Dermis microvascular lymphatic vessel endothelial cell (primary cell): ENCODE measurements at regions not wholly inside any gene's neighbourhood (a gene's known extent, or its start where the extent isn't known, plus 50 kb on each side); places are given as distances from the start of the nearest gene placed in this dataset.
"Not testable (repeated sequence)": the region's sequence is repeated elsewhere in the genome, so short reads cannot be mapped to it uniquely, and the experiment has no call there.

ENCODE experiments used
- DNase-seq, 2 donors: peaks; one replicate each; pipeline versions ENCODE4 v3.0.0 to v3.0.0-alpha.2; 2010; ENCODE audit warnings: low read depth in 2 of 2

- no peak for DNase-seq
These were observed 101.7 kb downstream of the NAA11 start for GRCh38 chr4:79223993-79224776.

GRCh38 chr4:79217025-79217424 is 108.8 kb downstream of the NAA11 start:
- DNase-seq: no peak

- no peak for DNase-seq
These were observed 112.2 kb downstream of the NAA11 start for GRCh38 chr4:79213702-79214101.

- DNase-seq: no peak
These were observed 112.9 kb downstream of the NAA11 start for GRCh38 chr4:79213010-79213409.

- no peak for DNase-seq
These were observed 113.5 kb downstream of the NAA11 start for GRCh38 chr4:79212311-79212710.

- DNase-seq: no peak
These were observed 114.4 kb downstream of the NAA11 start for GRCh38 chr4:79211490-79211889.

GRCh38 chr4:79210636-79211049 is 115.2 kb downstream of the NAA11 start:
- DNase-seq: no peak

- peak in 1 of 2 donors; percentile 77 for DNase-seq
These were observed 115.8 kb downstream of the NAA11 start for GRCh38 chr4:79209822-79210635.

- no peak for DNase-seq
These were observed 116.8 kb downstream of the NAA11 start for GRCh38 chr4:79209081-79209480.

- DNase-seq: no peak
These were observed 118.6 kb downstream of the NAA11 start for GRCh38 chr4:79207281-79207680.

- no peak for DNase-seq
These were observed 119.2 kb downstream of the NAA11 start for GRCh38 chr4:79206660-79207059.

GRCh38 chr4:79205121-79205520 is 120.7 kb downstream of the NAA11 start:
- no peak for DNase-seq

GRCh38 chr4:79201971-79202370 is 123.9 kb downstream of the NAA11 start:
- DNase-seq: no peak

- DNase-seq: no peak
These were observed 126.1 kb downstream of the NAA11 start for GRCh38 chr4:79199743-79200142.

- no peak for DNase-seq
These were observed 126.8 kb downstream of the NAA11 start for GRCh38 chr4:79198951-79199587.

GRCh38 chr4:79197275-79198009 is 128.4 kb downstream of the NAA11 start:
- no peak for DNase-seq

- not testable (repeated sequence) for DNase-seq
These were observed 134.6 kb downstream of the NAA11 start for GRCh38 chr4:79191292-79191691.

- DNase-seq: no peak
These were observed 140.3 kb downstream of the NAA11 start for GRCh38 chr4:79185526-79186045.

GRCh38 chr4:79184476-79184875 is 141.4 kb downstream of the NAA11 start:
- DNase-seq: no peak

GRCh38 chr4:79182209-79182608 is 143.7 kb downstream of the NAA11 start:
- DNase-seq: no peak

GRCh38 chr4:79181190-79181589 is 144.7 kb downstream of the NAA11 start:
- no peak for DNase-seq
